ENCODE measurements at regions not wholly inside any gene's neighbourhood (a gene's known extent, or its start where the extent isn't known, plus 50 kb on each side); places are given as distances from the start of the nearest gene placed in this dataset.

- TF ChIP-seq FOXP2 (optimal IDR thresholded peaks at IDR 0.05; ENCODE audit: borderline replicate concordance, extremely low read depth, extremely low read length, insufficient read depth) (no peak), TAF1 (IDR thresholded peaks at IDR 0.05; ENCODE audit: borderline replicate concordance, insufficient read depth, low read length) (no peak), POLR2AphosphoS5 (IDR thresholded peaks at IDR 0.05; ENCODE audit: low read depth, low read length) (no peak), SIN3A (IDR thresholded peaks at IDR 0.05; ENCODE audit: borderline replicate concordance, insufficient read depth, low read length) (no peak), REST (IDR thresholded peaks at IDR 0.05; ENCODE audit: insufficient read depth in 1 of 2, low read depth in 2 of 2, low read length in 2 of 2) (no peak)
Observed at GRCh38 chr15:96838081-96838480, 507.6 kb downstream of the NR2F2 start.

- TF ChIP-seq SIN3A (IDR thresholded peaks at IDR 0.05; ENCODE audit: borderline replicate concordance, insufficient read depth, low read length) (no peak), POLR2AphosphoS5 (IDR thresholded peaks at IDR 0.05; ENCODE audit: low read depth, low read length) (no peak), FOXP2 (optimal IDR thresholded peaks at IDR 0.05; ENCODE audit: borderline replicate concordance, extremely low read depth, extremely low read length, insufficient read depth) (no peak), REST (IDR thresholded peaks at IDR 0.05; ENCODE audit: insufficient read depth in 1 of 2, low read depth in 2 of 2, low read length in 2 of 2) (no peak), TAF1 (IDR thresholded peaks at IDR 0.05; ENCODE audit: borderline replicate concordance, insufficient read depth, low read length) (no peak)
Observed at GRCh38 chr15:96849271-96849900, 518.9 kb downstream of the NR2F2 start.

GRCh38 chr15:96851613-96852012 lies 521.1 kb downstream of the NR2F2 start:
- no peak for TF ChIP-seq POLR2AphosphoS5 (IDR thresholded peaks at IDR 0.05; ENCODE audit: low read depth, low read length)
- no peak for TF ChIP-seq REST (IDR thresholded peaks at IDR 0.05; ENCODE audit: insufficient read depth in 1 of 2, low read depth in 2 of 2, low read length in 2 of 2)
- no peak for TF ChIP-seq TAF1 (IDR thresholded peaks at IDR 0.05; ENCODE audit: borderline replicate concordance, insufficient read depth, low read length)
- TF ChIP-seq FOXP2 (optimal IDR thresholded peaks at IDR 0.05; ENCODE audit: borderline replicate concordance, extremely low read depth, extremely low read length, insufficient read depth): no peak
- TF ChIP-seq SIN3A (IDR thresholded peaks at IDR 0.05; ENCODE audit: borderline replicate concordance, insufficient read depth, low read length): no peak

GRCh38 chr15:96858694-96859093 lies 528.2 kb downstream of the NR2F2 start:
- no peak for TF ChIP-seq TAF1 (IDR thresholded peaks at IDR 0.05; ENCODE audit: borderline replicate concordance, insufficient read depth, low read length)
- no peak for TF ChIP-seq REST (IDR thresholded peaks at IDR 0.05; ENCODE audit: insufficient read depth in 1 of 2, low read depth in 2 of 2, low read length in 2 of 2)
- no peak for TF ChIP-seq SIN3A (IDR thresholded peaks at IDR 0.05; ENCODE audit: borderline replicate concordance, insufficient read depth, low read length)
- no peak for TF ChIP-seq POLR2AphosphoS5 (IDR thresholded peaks at IDR 0.05; ENCODE audit: low read depth, low read length)
- no peak for TF ChIP-seq FOXP2 (optimal IDR thresholded peaks at IDR 0.05; ENCODE audit: borderline replicate concordance, extremely low read depth, extremely low read length, insufficient read depth)

All from PFSK-1 (cell line).